Heart left ventricle (tissue), 13 donors: ENCODE measurements at regions not wholly inside any gene's neighbourhood (a gene's known extent, or its start where the extent isn't known, plus 50 kb on each side); places are given as distances from the start of the nearest gene placed in this dataset.

Experiments
- POLR2A ChIP-seq, 2 donors: fragments of 450-650 bp; IDR thresholded peaks; one replicate each; pipeline ENCODE4 v1.6.1; 2017; ENCODE audit warnings: antibody characterized with exemption in 2 of 2, mild to moderate bottlenecking in 2 of 2, moderate library complexity in 2 of 2
- TF ChIP-seq, protein P1 (sequence below), 12 donors: fragments of 200-600 bp; sonication (generic) in 4 of 12; IDR thresholded peaks; one replicate each; pipeline versions ENCODE4 v1.5.0 to v1.8.0; 2018 to 2022; ENCODE audit warnings: antibody characterized with exemption in 12 of 12, mild to moderate bottlenecking in 5 of 12
- donor health status: ischemic (EF 13 %, LVEDD 7.1; RV severe dilation, severe dysfunction).
- donor health status: DM: no; HTN: yes; CAD: no.
- donor health status: DM: no; HTN: no; CAD: no.
- donor health status: ischemic (EF 25% LVEDD 6.9; RV normal size, moderate dysfunction).
- donor health status: ischemic (EF 25% LVEDD 5.7; RV mildly dilated, moderate dysfunction).
- donor health status: ischemic (EF 35%, LVEDD 5.7; RV mildly dilated, moderate dysfunction).
- donor health status: nonischemic (EF 11% LVEDD 7.7; RV severe dilation, severe dysfunction).
- donor health status: DM: yes; HTN: yes; CAD: no.
- donor health status: PGD.
- donor health status: ischemic (EF 29% LVEDD 5.4; RV normal size, mild dysfunction).
- donor health status: nonischemic (EF 23%, LVEDD 6.1; RV moderate dilation, normal function).

DNA sequence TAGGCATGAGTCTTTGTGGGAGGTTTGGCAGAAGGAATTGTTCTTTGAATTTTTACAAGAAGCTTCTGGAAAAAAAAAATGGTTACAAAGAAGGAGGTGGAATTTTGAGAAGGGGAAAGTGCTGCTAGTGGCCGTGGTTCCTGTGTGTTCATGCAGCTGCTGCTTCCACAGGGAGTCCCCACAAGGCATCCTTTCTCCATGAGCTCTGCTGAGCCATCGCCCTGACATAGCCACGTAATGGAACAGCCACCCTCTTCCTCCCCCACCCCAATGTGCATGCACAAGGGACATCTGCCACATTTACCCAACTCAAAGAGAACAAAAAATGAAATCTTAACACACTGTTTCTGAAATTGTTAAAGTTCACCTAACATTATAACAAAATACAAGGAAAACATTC is 529.7 kb downstream of the SATB2 start:
- TF ChIP-seq, protein P1, sequence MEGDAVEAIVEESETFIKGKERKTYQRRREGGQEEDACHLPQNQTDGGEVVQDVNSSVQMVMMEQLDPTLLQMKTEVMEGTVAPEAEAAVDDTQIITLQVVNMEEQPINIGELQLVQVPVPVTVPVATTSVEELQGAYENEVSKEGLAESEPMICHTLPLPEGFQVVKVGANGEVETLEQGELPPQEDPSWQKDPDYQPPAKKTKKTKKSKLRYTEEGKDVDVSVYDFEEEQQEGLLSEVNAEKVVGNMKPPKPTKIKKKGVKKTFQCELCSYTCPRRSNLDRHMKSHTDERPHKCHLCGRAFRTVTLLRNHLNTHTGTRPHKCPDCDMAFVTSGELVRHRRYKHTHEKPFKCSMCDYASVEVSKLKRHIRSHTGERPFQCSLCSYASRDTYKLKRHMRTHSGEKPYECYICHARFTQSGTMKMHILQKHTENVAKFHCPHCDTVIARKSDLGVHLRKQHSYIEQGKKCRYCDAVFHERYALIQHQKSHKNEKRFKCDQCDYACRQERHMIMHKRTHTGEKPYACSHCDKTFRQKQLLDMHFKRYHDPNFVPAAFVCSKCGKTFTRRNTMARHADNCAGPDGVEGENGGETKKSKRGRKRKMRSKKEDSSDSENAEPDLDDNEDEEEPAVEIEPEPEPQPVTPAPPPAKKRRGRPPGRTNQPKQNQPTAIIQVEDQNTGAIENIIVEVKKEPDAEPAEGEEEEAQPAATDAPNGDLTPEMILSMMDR (IDR thresholded peaks at IDR 0.05): no peak
- TF ChIP-seq POLR2A (IDR thresholded peaks at IDR 0.05): no peak
